GM18858 (cell line): ENCODE measurements at regions not wholly inside any gene's neighbourhood (a gene's known extent, or its start where the extent isn't known, plus 50 kb on each side); places are given as distances from the start of the nearest gene placed in this dataset.

Experiments
- ATAC-seq: cut with Tn5 transposase; IDR thresholded peaks from one replicate; pipeline ENCODE4 v1.9.1; 2021; ENCODE audit not compliant: unreplicated experiment

- no peak for ATAC-seq
Measured at GRCh38 chr4:79088946-79089691, 149.9 kb upstream of the PAQR3 start.

- ATAC-seq, result no peak
Measured at GRCh38 chr4:79087071-79087470, 147.8 kb upstream of the PAQR3 start.

- no peak for ATAC-seq
Measured at GRCh38 chr4:79083406-79084010, 144.3 kb upstream of the PAQR3 start.

- no peak for ATAC-seq
Measured at GRCh38 chr4:79082997-79083396, 143.8 kb upstream of the PAQR3 start.

GRCh38 chr4:79081973-79082372 is 142.7 kb upstream of the PAQR3 start:
- no peak for ATAC-seq

- no peak for ATAC-seq
Measured at GRCh38 chr4:79078339-79078738, 139.1 kb upstream of the PAQR3 start.

GRCh38 chr4:79074040-79074439 is 134.8 kb upstream of the PAQR3 start:
- ATAC-seq, result no peak

- ATAC-seq, result no peak
Measured at GRCh38 chr4:79073471-79073870, 134.2 kb upstream of the PAQR3 start.

GRCh38 chr4:79065262-79065661 is 126.0 kb upstream of the PAQR3 start:
- ATAC-seq, result no peak

GRCh38 chr4:79064806-79065205 is 125.6 kb upstream of the PAQR3 start:
- no peak for ATAC-seq

GRCh38 chr4:79059631-79060399 is 120.6 kb upstream of the PAQR3 start:
- no peak for ATAC-seq

- no peak for ATAC-seq
Measured at GRCh38 chr4:79057772-79058171, 118.5 kb upstream of the PAQR3 start.

- ATAC-seq, result no peak
Measured at GRCh38 chr4:79053754-79054153, 114.5 kb upstream of the PAQR3 start.

- no peak for ATAC-seq
Measured at GRCh38 chr4:79050541-79050880, 111.3 kb upstream of the PAQR3 start.

GRCh38 chr4:79049840-79050540 is 110.8 kb upstream of the PAQR3 start:
- ATAC-seq, result no peak

GRCh38 chr4:79048878-79049277 is 109.6 kb upstream of the PAQR3 start:
- no peak for ATAC-seq

GRCh38 chr4:79047316-79047715 is 108.1 kb upstream of the PAQR3 start:
- ATAC-seq, result no peak

GRCh38 chr4:79046016-79046592 is 106.9 kb upstream of the PAQR3 start:
- ATAC-seq, result no peak

GRCh38 chr4:79044141-79044659 is 105.0 kb upstream of the PAQR3 start:
- no peak for ATAC-seq

GRCh38 chr4:79043138-79043537 is 103.9 kb upstream of the PAQR3 start:
- no peak for ATAC-seq

- ATAC-seq, result no peak
Measured at GRCh38 chr4:79042079-79042674, 102.9 kb upstream of the PAQR3 start.
